ENCODE measurements at regions not wholly inside any gene's neighbourhood (a gene's known extent, or its start where the extent isn't known, plus 50 kb on each side); places are given as distances from the start of the nearest gene placed in this dataset.
"Not testable (repeated sequence)": the region's sequence is repeated elsewhere in the genome, so short reads cannot be mapped to it uniquely, and the experiment has no call there.

DNA sequence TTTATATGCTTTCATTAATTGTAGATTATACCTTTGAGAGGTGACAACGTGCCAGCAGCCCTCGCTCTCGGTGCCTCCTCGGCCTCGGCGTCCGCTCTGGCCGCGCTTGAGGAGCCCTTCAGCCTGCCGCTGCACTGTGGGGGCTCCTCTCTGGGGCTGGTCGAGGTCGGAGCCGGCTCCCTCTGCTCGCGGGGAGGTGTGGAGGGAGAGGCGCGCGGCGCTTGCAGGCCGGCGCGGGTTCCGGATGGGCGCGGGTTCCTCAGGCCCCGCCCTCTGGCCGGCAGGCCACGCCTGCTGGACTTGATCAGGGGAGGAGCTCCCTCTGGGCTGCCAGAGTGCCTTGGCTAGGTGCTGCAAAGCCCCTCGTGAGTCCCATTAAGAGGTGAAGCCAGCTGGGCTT lies 321.1 kb upstream of the PCDH18 start:
- H3K27me3 Mint-ChIP-seq = no peaks in the 10 kb centered on the region

DNA sequence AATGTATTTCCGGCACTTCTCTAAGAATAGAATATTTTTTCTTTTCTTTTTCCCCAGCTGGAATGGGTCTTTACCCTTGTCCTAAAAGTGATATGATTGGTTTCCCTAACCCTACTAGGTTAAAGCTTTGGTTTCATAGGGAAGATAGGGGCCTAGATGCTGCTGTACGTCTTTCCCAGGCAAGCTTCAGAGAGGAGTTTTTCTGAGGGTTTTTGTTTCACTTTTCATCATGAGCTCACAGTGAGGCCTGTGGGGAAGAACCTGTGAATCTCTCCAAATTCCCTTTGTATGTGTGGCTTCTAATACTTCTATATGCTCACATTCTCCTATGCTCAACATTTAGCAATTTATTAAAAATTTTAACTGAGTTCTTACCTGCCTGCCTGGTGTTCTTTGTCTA lies 320.0 kb upstream of the PCDH18 start:
- intact Hi-C loops (cut with micrococcal nuclease) = no loop called here
- no peak overlapping the region for H3K4me3 Mint-ChIP-seq
- no peaks in the 10 kb centered on the region for H3K36me3 Mint-ChIP-seq (ENCODE audit: low read depth)
- CTCF ChIA-PET = interaction anchor here (1.1 kb wide), 1 partner anchor 13 kb away, joined by 3 read pairs; no protein-coding TSS in a partner anchor
- ATAC-seq = no peak
- H3K4me1 Mint-ChIP-seq (ENCODE audit: low read depth) = no peaks in the 10 kb centered on the region
- TF ChIP-seq, protein P1, sequence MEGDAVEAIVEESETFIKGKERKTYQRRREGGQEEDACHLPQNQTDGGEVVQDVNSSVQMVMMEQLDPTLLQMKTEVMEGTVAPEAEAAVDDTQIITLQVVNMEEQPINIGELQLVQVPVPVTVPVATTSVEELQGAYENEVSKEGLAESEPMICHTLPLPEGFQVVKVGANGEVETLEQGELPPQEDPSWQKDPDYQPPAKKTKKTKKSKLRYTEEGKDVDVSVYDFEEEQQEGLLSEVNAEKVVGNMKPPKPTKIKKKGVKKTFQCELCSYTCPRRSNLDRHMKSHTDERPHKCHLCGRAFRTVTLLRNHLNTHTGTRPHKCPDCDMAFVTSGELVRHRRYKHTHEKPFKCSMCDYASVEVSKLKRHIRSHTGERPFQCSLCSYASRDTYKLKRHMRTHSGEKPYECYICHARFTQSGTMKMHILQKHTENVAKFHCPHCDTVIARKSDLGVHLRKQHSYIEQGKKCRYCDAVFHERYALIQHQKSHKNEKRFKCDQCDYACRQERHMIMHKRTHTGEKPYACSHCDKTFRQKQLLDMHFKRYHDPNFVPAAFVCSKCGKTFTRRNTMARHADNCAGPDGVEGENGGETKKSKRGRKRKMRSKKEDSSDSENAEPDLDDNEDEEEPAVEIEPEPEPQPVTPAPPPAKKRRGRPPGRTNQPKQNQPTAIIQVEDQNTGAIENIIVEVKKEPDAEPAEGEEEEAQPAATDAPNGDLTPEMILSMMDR (IDR thresholded peaks at IDR 0.05) = no peak
- peaks cover 8% of the 10 kb centered on the region for H3K9me3 Mint-ChIP-seq
- DNase-seq = no peak
- no peaks in the 10 kb centered on the region for H3K27me3 Mint-ChIP-seq
- H3K27ac Mint-ChIP-seq = no peak overlapping the region
- POLR2A ChIA-PET = no interaction called here

More for the DNA sequence above, 321.1 kb upstream of the PCDH18 start:
- TF ChIP-seq, protein P1 (IDR thresholded peaks at IDR 0.05) = no peak
- Mint-ChIP-seq H3K27ac (no peak overlapping the region), H3K36me3 (ENCODE audit: low read depth) (no peaks in the 10 kb centered on the region), H3K4me3 (no peak overlapping the region), H3K9me3 (peaks cover 8% of the 10 kb centered on the region), H3K4me1 (ENCODE audit: low read depth) (no peaks in the 10 kb centered on the region)
- ATAC-seq (no peak), DNase-seq (no peak)
- ChIA-PET POLR2A (no interaction called here), CTCF (no interaction called here)
- intact Hi-C loops (cut with micrococcal nuclease) = no loop called here

DNA sequence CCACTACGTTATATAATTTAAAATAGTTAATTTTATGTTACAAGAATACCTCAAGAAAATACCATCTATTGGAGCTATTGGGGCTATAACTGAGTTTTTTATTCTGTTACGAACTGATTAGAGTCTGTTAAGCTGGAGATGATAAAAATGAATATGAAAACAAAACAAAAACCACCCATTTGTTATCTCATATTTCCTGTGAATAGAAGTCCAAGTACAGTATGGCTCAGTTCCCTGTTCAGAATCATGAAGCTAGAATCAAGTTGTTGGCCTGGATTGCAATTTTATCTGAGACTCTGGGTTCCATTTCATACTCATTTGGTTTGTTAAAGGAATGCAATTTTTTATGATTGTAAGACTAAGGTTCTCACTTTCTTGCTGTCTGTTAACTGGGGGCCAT lies 319.1 kb upstream of the PCDH18 start:
- Mint-ChIP-seq H3K4me1 (ENCODE audit: low read depth) (no peaks in the 10 kb centered on the region), H3K27ac (no peak overlapping the region), H3K27me3 (no peaks in the 10 kb centered on the region), H3K4me3 (no peak overlapping the region), H3K9me3 (peaks cover 8% of the 10 kb centered on the region), H3K36me3 (ENCODE audit: low read depth) (no peaks in the 10 kb centered on the region)
- intact Hi-C loops (cut with micrococcal nuclease) = no loop called here
- CTCF ChIA-PET = no interaction called here
- ATAC-seq (no peak), DNase-seq (no peak)
- TF ChIP-seq, protein P1 (IDR thresholded peaks at IDR 0.05) = no peak
- POLR2A ChIA-PET = no interaction called here

DNA sequence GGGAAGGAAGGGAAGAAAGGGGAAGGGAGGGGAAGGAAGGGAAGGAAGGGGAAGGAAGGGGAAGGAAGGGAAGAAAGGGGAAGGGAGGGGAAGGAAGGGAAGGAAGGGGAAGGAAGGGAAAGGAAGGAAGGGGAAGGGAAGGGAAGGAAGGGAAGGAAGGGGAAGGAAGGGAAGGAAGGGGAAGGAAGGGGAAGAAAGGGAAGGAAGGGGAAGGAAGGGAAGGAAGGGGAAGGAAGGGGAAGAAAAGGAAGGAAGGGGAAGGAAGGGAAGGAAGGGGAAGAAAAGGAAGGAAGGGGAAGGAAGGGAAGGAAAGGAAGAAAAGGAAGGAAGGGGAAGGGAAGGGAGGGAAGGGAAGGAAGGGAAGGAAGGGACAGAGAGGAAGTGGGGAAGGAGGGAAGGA lies 295.7 kb upstream of the PCDH18 start:
- DNase-seq; H3K27ac Mint-ChIP-seq; H3K9me3 Mint-ChIP-seq; POLR2A ChIA-PET; H3K4me1 Mint-ChIP-seq (ENCODE audit: low read depth); ATAC-seq; intact Hi-C loops (cut with micrococcal nuclease); H3K4me3 Mint-ChIP-seq; H3K27me3 Mint-ChIP-seq; H3K36me3 Mint-ChIP-seq (ENCODE audit: low read depth); CTCF ChIA-PET: not testable (repeated sequence)

- DNase-seq (no peak), ATAC-seq (no peak)
- TF ChIP-seq, protein P1 (IDR thresholded peaks at IDR 0.05) = no peak
- no peaks in the 10 kb centered on the region for H3K4me1 Mint-ChIP-seq (ENCODE audit: low read depth)
- intact Hi-C loops (cut with micrococcal nuclease) = no loop called here
- H3K27me3 Mint-ChIP-seq = no peaks in the 10 kb centered on the region
- H3K9me3 Mint-ChIP-seq = peaks cover 4% of the 10 kb centered on the region
- H3K27ac Mint-ChIP-seq = no peak overlapping the region
- ChIA-PET POLR2A (no interaction called here), CTCF (no interaction called here)
- no peaks in the 10 kb centered on the region for H3K36me3 Mint-ChIP-seq (ENCODE audit: low read depth)
- H3K4me3 Mint-ChIP-seq = no peak overlapping the region
These were observed 293.2 kb upstream of the PCDH18 start for GRCh38 chr4:137825505-137825904.

DNA sequence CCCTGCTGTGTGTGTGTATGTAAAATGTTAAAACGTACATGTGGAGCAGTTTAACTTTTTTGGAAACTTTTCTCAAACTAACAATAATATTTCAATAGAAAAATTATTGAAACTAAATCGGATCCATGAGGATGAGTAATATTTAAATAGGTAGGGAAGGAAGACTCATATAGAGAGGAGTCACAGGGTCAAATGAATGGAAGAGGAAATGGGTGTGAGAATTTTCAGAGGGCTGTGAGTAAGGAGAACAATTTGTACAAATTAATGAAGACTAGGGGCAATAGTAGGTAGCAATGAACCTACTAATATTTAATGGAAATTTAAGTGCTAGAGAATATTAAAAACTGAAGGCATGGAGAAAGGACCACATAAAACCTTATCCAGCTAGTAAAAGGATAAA lies 290.7 kb upstream of the PCDH18 start:
- Mint-ChIP-seq H3K9me3 (peaks cover 5% of the 10 kb centered on the region), H3K4me3 (no peak overlapping the region), H3K27ac (no peak overlapping the region), H3K36me3 (ENCODE audit: low read depth) (no peaks in the 10 kb centered on the region), H3K27me3 (no peaks in the 10 kb centered on the region), H3K4me1 (ENCODE audit: low read depth) (no peaks in the 10 kb centered on the region)
- ChIA-PET CTCF (no interaction called here), POLR2A (no interaction called here)
- ATAC-seq (no peak), DNase-seq (no peak)
- intact Hi-C loops (cut with micrococcal nuclease) = no loop called here
- TF ChIP-seq, protein P1 (IDR thresholded peaks at IDR 0.05) = no peak

Measured in activated CD8-positive, alpha-beta T cell treated with anti-CD3 and anti-CD28 coated beads for 36 hours (primary cell).